DOHH2 (cell line): ENCODE measurements at regions not wholly inside any gene's neighbourhood (a gene's known extent, or its start where the extent isn't known, plus 50 kb on each side); places are given as distances from the start of the nearest gene placed in this dataset.

Experiments used
- EZH2phosphoT487 ChIP-seq: fragments of 200-600 bp; sonication (generic); IDR thresholded peaks from 2 replicates; pipeline ENCODE4 v1.6.1; 2017; ENCODE audit warnings: borderline replicate concordance, mild to moderate bottlenecking, antibody characterized with exemption, low read length, moderate library complexity, mixed read lengths
- TF ChIP-seq, protein P1 (sequence below): fragments of 200-600 bp; sonication (generic); IDR thresholded peaks from one replicate; pipeline ENCODE4 v1.5.1; 2014; ENCODE audit warnings: antibody characterized with exemption, mild to moderate bottlenecking, low read depth, low read length; ENCODE audit not compliant: poor library complexity, severe bottlenecking

GRCh38 chr3:72641072-72641471 lies 207.2 kb downstream of the SHQ1 start:
- TF ChIP-seq, protein P1, sequence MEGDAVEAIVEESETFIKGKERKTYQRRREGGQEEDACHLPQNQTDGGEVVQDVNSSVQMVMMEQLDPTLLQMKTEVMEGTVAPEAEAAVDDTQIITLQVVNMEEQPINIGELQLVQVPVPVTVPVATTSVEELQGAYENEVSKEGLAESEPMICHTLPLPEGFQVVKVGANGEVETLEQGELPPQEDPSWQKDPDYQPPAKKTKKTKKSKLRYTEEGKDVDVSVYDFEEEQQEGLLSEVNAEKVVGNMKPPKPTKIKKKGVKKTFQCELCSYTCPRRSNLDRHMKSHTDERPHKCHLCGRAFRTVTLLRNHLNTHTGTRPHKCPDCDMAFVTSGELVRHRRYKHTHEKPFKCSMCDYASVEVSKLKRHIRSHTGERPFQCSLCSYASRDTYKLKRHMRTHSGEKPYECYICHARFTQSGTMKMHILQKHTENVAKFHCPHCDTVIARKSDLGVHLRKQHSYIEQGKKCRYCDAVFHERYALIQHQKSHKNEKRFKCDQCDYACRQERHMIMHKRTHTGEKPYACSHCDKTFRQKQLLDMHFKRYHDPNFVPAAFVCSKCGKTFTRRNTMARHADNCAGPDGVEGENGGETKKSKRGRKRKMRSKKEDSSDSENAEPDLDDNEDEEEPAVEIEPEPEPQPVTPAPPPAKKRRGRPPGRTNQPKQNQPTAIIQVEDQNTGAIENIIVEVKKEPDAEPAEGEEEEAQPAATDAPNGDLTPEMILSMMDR, result no peak
- TF ChIP-seq EZH2phosphoT487, result no peak
